ENCODE measurements at regions not wholly inside any gene's neighbourhood (a gene's known extent, or its start where the extent isn't known, plus 50 kb on each side); places are given as distances from the start of the nearest gene placed in this dataset.
"Not testable (repeated sequence)": the region's sequence is repeated elsewhere in the genome, so short reads cannot be mapped to it uniquely, and the experiment has no call there.

- no peak for DNase-seq
Observed at GRCh38 chr13:68597641-68598040, 1367.5 kb upstream of the PCDH9 start.

DNA sequence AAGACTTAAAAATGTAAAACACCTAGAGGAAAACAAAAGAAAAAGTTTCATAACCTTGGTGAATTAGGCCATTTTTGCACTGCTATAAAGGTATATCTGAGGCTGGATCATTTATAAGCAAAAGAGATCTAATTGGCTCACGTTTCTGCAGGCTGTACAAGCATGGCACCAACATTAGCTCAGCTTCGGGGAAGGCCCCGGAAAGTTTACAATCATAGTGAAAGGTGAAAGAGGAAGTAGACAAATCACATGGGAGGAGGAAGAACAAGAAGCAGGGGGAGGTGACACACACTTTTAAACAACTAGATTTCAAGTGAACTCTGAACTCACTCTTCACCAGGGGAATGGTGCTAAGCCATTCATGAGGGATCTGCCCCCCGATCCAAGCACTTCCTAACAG lies 1358.5 kb upstream of the PCDH9 start:
- no peak for DNase-seq

GRCh38 chr13:68584776-68585175 lies 1354.6 kb upstream of the PCDH9 start:
- DNase-seq = no peak

GRCh38 chr13:68574053-68574452 lies 1343.9 kb upstream of the PCDH9 start:
- DNase-seq = no peak

DNA sequence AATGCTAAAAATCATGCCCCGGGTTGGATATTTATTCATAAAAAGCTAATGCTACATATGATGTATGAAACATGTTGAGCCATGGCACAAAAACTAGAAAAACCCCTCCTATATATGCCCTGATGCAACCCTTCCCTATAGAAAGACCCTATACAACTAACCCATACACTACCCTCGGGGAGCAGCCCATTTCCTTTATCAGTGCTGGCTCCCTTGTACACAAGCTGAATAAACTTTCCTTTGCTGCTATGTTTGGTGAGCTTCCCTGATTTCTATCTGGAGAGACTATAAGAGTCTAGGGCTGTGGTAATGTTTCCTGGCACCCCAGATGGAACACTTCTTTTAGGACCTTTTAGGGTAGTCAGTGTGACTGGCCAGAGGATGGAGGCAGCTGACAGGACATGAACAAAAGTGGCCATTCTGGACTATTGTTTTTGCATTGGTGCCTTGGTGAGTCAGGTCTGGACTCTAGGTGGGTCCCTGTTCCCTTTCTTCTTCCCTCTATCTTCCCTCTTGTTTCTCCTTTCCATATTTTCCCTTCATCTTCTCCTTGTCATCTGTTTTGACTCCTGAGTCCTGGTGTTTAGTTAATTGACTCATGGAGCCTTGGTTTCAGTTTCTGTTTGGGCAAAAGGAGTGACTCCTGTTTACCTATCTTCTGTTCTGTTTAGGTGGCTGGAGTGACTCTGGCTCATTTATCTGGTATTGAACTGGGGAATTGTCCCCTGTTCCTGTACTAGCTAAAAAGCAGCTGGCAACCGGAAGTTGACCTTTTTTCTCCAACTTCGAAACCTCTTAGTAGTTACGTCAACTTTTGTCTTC lies 1321.8 kb upstream of the PCDH9 start:
- DNase-seq = no peak

DNA sequence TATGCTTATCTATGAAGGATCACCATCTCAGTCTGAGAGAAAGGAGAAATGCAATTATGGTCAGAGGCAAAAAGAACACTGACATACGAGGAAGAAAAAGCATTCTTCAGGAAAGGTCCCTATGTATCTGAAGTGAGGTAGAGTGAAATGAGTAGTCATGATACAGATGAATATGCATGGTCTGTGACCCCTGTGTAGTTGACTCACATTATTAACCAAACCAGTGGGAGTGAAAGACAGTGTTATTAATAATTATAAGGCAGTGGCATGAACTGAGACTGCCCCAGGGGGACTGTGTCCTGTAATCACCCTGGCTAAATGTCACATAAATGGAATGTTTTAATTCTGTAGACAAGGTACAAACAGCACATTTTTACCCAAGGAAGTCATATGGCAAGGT lies 1320.2 kb upstream of the PCDH9 start:
- no peak for DNase-seq

DNA sequence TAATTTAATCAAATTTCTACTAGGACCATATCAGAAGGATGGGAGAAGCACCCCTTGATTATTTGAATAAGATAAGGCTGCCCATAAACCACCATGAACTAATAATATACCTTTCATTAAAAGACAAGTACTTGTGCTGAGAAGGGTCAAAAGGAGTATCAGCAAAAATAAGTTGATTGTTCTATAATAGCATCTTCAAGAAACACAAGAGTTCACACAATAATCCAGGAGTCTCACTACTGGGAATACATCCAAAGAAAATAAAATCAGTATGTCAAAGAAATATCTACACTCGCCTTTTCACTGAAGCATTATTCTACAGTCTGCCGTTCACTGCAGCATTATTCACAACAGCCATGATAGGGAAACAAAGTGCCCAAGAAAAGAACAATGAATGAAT lies 1310.1 kb upstream of the PCDH9 start:
- no peak for DNase-seq

- no peak for DNase-seq
Observed at GRCh38 chr13:68535329-68535728, 1305.2 kb upstream of the PCDH9 start.

DNA sequence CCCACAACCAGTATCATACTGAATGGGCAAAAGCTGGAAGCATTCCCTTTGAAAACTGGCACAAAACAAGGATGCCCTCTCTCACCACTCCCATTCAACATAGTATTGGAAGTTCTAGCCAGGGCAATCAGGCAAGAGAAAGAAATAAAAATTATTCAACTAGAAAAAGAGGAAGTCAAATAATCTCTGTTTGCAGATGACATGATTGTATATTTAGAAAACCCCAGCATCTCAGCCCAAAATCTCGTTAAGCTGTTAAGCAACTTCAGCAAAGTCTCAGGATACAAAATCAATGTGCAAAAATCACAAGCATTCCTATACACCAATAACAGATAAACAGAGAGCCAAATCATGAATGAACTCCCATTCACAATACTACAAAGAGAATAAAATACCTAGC lies 1297.0 kb upstream of the PCDH9 start:
- not testable (repeated sequence) for DNase-seq

GRCh38 chr13:68523838-68524424 lies 1293.8 kb upstream of the PCDH9 start:
- DNase-seq = no peak

- DNase-seq = no peak
Observed at GRCh38 chr13:68522184-68522583, 1292.0 kb upstream of the PCDH9 start.

GRCh38 chr13:68509734-68510621 lies 1279.8 kb upstream of the PCDH9 start:
- no peak for DNase-seq

- no peak for DNase-seq
Observed at GRCh38 chr13:68506888-68507551, 1276.9 kb upstream of the PCDH9 start.

GRCh38 chr13:68490594-68490993 lies 1260.5 kb upstream of the PCDH9 start:
- DNase-seq = no peak

- no peak for DNase-seq
Observed at GRCh38 chr13:68481130-68481529, 1251.0 kb upstream of the PCDH9 start.

- no peak for DNase-seq
Observed at GRCh38 chr13:68473834-68474326, 1243.7 kb upstream of the PCDH9 start.

DNA sequence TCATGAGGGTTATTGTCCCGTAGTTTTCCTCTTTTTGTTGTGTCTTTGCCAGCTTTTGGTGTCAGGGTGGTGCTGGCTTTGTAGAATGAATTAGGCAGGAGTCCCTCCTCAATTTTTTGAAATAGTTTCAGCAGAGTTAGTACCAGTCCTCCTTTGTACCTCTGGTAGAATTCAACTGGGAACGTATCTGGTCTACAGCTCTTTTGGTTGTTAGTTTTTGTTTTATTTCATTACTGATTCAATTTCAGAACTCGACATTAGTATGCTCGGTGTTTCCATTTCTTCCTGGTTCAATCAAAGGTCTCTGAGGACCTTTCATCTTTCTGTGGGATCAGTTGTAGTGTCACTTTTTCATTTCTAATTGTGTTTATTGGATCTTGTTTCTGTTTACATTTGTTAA lies 1237.0 kb upstream of the PCDH9 start:
- no peak for DNase-seq

- no peak for DNase-seq
Observed at GRCh38 chr13:68440874-68441273, 1210.7 kb upstream of the PCDH9 start.

GRCh38 chr13:68439817-68440216 lies 1209.7 kb upstream of the PCDH9 start:
- DNase-seq = no peak

DNA sequence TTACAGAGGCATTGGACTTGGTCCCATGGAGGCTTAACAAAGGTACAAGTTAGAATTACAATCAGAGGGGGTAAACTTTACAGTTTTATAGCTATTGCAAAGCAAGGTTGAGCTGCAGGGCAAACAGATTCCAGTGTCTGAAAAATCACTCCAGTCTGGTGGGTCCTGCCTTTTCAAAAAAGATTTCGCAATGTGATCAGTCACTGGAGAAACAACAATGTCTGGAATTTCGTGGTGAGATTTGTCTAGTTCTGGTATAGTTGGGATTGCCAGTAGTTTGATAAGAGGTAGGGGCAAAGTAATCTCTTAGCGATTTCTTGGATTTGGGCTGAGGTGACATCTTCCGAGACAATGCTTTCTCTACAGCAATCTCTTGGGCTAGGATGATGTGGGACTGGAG lies 1198.2 kb upstream of the PCDH9 start:
- DNase-seq = no peak

DNA sequence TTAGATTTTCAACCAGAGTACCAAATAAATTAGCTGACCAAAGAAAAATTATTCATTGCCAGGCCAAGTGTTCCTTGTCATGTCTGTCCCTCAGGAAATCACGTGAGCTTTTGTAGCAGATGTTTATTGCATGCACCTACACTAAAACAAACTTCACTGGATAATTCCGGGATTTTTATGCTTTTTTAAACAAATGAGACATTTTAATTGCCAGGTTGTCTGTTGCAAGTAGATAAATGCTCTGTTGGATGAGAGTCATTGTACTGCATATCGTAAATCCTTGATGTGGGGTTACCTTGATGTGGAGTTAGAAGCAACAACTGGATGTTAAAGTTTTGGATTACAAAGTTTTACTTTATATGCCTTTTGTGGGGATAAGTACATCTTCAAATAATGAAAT lies 1187.7 kb upstream of the PCDH9 start:
- DNase-seq = no peak

DNA sequence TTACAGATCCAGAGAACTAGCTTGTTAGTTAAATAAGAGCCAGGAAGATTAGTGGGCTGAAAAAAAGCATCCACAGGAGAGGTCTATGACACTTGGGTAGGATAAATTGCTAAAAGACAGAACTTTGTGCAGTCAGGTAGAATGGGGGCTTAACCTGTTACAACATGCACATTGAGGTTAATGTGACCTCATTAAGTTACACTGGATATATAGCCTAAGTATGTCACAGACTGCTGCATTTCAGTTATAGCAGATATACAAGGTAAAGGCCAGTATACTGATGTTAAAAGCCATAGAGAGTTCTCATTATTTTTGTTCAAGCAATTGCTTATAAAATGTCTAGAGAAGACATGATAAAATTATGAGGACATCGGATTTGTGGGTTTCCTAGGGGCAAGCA lies 1179.9 kb upstream of the PCDH9 start:
- no peak for DNase-seq

- DNase-seq = no peak
Observed at GRCh38 chr13:68390987-68391386, 1160.9 kb upstream of the PCDH9 start.

All from NCI-H1105 (cell line).